22Rv1 (cell line): ENCODE measurements at regions not wholly inside any gene's neighbourhood (a gene's known extent, or its start where the extent isn't known, plus 50 kb on each side); places are given as distances from the start of the nearest gene placed in this dataset.

Experiments used
- ZFX ChIP-seq: fragments of 450-650 bp; IDR thresholded peaks from 2 replicates; pipeline ENCODE4 v1.6.1; 2017; ENCODE audit warnings: antibody characterized with exemption, borderline replicate concordance
- TF ChIP-seq, protein P1 (sequence below): fragments of 450-650 bp; IDR thresholded peaks from 2 replicates; pipeline ENCODE4 v1.5.1; 2017; ENCODE audit warnings: mild to moderate bottlenecking

DNA sequence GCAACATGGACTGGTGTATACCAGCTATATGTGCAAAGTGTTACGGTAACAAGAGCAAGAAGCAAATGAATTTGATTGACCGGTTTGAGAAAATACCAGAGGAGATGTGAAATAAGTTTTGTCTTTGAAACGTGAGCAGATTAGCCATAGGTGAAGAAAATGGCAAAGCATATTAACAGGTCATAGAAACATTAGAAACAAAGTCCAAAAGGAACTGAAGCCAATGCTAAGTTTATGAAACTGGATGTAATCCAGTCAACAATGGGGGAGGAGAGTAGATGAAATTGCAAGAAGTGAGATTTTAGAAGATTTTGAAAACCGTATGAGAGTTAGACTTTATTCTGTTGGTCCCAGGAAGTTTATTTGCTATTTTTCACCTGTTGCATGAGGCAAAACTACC lies 1315.4 kb upstream of the CHAC2 start:
- TF ChIP-seq, protein P1, sequence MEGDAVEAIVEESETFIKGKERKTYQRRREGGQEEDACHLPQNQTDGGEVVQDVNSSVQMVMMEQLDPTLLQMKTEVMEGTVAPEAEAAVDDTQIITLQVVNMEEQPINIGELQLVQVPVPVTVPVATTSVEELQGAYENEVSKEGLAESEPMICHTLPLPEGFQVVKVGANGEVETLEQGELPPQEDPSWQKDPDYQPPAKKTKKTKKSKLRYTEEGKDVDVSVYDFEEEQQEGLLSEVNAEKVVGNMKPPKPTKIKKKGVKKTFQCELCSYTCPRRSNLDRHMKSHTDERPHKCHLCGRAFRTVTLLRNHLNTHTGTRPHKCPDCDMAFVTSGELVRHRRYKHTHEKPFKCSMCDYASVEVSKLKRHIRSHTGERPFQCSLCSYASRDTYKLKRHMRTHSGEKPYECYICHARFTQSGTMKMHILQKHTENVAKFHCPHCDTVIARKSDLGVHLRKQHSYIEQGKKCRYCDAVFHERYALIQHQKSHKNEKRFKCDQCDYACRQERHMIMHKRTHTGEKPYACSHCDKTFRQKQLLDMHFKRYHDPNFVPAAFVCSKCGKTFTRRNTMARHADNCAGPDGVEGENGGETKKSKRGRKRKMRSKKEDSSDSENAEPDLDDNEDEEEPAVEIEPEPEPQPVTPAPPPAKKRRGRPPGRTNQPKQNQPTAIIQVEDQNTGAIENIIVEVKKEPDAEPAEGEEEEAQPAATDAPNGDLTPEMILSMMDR: no peak
- no peak for TF ChIP-seq ZFX
